Tibial nerve (tissue), 4 donors: ENCODE measurements at regions not wholly inside any gene's neighbourhood (a gene's known extent, or its start where the extent isn't known, plus 50 kb on each side); places are given as distances from the start of the nearest gene placed in this dataset.
"Not testable (repeated sequence)": the region's sequence is repeated elsewhere in the genome, so short reads cannot be mapped to it uniquely, and the experiment has no call there.

Experiments used
- DNase-seq, 2 donors: peaks; one replicate each; pipeline ENCODE4 v3.0.0-alpha.2; 2019; ENCODE audit warnings: low spot score in 2 of 2
- H3K27ac ChIP-seq, 4 donors: fragments of 200-600 bp; sonication (generic) in 3 of 4; one replicate each; pipeline ENCODE4 v1.5.1; 2017 to 2019; ENCODE audit warnings: mild to moderate bottlenecking in 1 of 4
- H3K27me3 ChIP-seq, 2 donors: fragments of 200-600 bp; sonication (generic) in 1 of 2; one replicate each; pipeline versions ENCODE4 v1.5.1 to v1.6.0; 2017 to 2019
- H3K36me3 ChIP-seq, 3 donors: fragments of 200-600 bp; sonication (generic); one replicate each; pipeline ENCODE4 v1.5.1; 2018 to 2019
- H3K4me1 ChIP-seq, 4 donors: fragments of 200-600 bp; sonication (generic) in 3 of 4; one replicate each; pipeline ENCODE4 v1.5.1; 2017 to 2019
- H3K4me3 ChIP-seq, 4 donors: fragments of 200-600 bp; sonication (generic) in 3 of 4; one replicate each; pipeline ENCODE4 v1.5.1; 2017 to 2019; ENCODE audit warnings: mild to moderate bottlenecking in 1 of 4, moderate library complexity in 1 of 4
- H3K9me3 ChIP-seq, 4 donors: fragments of 200-600 bp; sonication (generic) in 3 of 4; one replicate each; pipeline ENCODE4 v1.5.1; 2017 to 2019
- CTCF ChIP-seq, 5 experiments: fragments of 200-600 bp in 3 of 5; fragments of 450-650 bp in 2 of 5; sonication (generic) in 3 of 5; IDR thresholded peaks; one replicate each; pipeline ENCODE4 v1.5.1; 2016 to 2019; ENCODE audit warnings: antibody characterized with exemption in 5 of 5, mild to moderate bottlenecking in 3 of 5, moderate library complexity in 2 of 5
- EP300 ChIP-seq, 2 donors: sonication (generic); formaldehyde crosslinking; IDR thresholded peaks; one replicate each; pipeline ENCODE4 v1.6.1; 2017; ENCODE audit warnings: antibody characterized with exemption in 2 of 2, mild to moderate bottlenecking in 1 of 2
- POLR2A ChIP-seq, 2 donors: fragments of 450-650 bp; IDR thresholded peaks; one replicate each; pipeline ENCODE4 v1.6.1; 2017; ENCODE audit warnings: antibody characterized with exemption in 2 of 2, mild to moderate bottlenecking in 2 of 2, moderate library complexity in 2 of 2
- WGBS, 2 donors: methylation state at CpG; one replicate each; pipeline ENCODE4 v1.1.5; 2018; 5-methylcytosine and 5-hydroxymethylcytosine counted together

- Histone ChIP-seq H3K27me3 (no peaks in the 10 kb centered on the region), H3K36me3 (no peaks in the 10 kb centered on the region), H3K27ac (no peak overlapping the region), H3K4me1 (peaks cover 0 to 5% (median 0%) of the 10 kb centered on the region in 4 donors), H3K9me3 (peaks cover 0 to 17% (median 0%) of the 10 kb centered on the region in 4 donors), H3K4me3 (no peak overlapping the region)
- DNase-seq: no peak
- 19% methylated on average over 12 of the region's 12 CpGs; no CpG with 5 or more reads in 1 of the 2 donors for WGBS, 2 donors
- no peak for TF ChIP-seq EP300 (IDR thresholded peaks at IDR 0.05)
- no peak for TF ChIP-seq CTCF (IDR thresholded peaks at IDR 0.05)
- no peak for TF ChIP-seq POLR2A (IDR thresholded peaks at IDR 0.05)
These were observed 114.0 kb downstream of the LHX2 start for GRCh38 chr9:124125651-124125977.

- Histone ChIP-seq H3K4me1 (peaks cover 0 to 13% (median 0%) of the 10 kb centered on the region in 4 donors), H3K27ac (peak overlapping the region in 1 of 4 donors; percentile 21), H3K4me3 (no peak overlapping the region), H3K27me3 (no peaks in the 10 kb centered on the region), H3K36me3 (no peaks in the 10 kb centered on the region), H3K9me3 (peaks cover 0 to 11% (median 0%) of the 10 kb centered on the region in 4 donors)
- TF ChIP-seq POLR2A (IDR thresholded peaks at IDR 0.05): no peak
- no peak for TF ChIP-seq EP300 (IDR thresholded peaks at IDR 0.05)
- peak; percentile 92 to 100 (median 97) for TF ChIP-seq CTCF (IDR thresholded peaks at IDR 0.05)
- DNase-seq: peak; percentile 53 to 70
- WGBS, 2 donors: 29 to 32% methylated on average over 19 of the region's 19 CpGs
These were observed 115.4 kb downstream of the LHX2 start for GRCh38 chr9:124126648-124127646.

- DNase-seq: no peak
- peak overlapping the region in 1 of 4 donors; percentile 16 for H3K27ac ChIP-seq
- no peak for TF ChIP-seq POLR2A (IDR thresholded peaks at IDR 0.05)
- TF ChIP-seq CTCF (IDR thresholded peaks at IDR 0.05): no peak
- no peak for TF ChIP-seq EP300 (IDR thresholded peaks at IDR 0.05)
- H3K9me3 ChIP-seq: no peaks in the 10 kb centered on the region
- no peaks in the 10 kb centered on the region for H3K36me3 ChIP-seq
- H3K4me3 ChIP-seq: no peak overlapping the region
- 49 to 56% methylated on average over 12 of the region's 12 CpGs for WGBS, 2 donors
- H3K27me3 ChIP-seq: no peaks in the 10 kb centered on the region
- peaks cover 0 to 21% (median 0%) of the 10 kb centered on the region in 4 donors for H3K4me1 ChIP-seq
These were observed 117.1 kb downstream of the LHX2 start for GRCh38 chr9:124128568-124129166.

- DNase-seq: no peak
- no peaks in the 10 kb centered on the region for H3K9me3 ChIP-seq
- H3K36me3 ChIP-seq: no peaks in the 10 kb centered on the region
- WGBS, 2 donors: 57 to 72% methylated on average over 16 to 18 of the region's 18 CpGs
- H3K27ac ChIP-seq: peak overlapping the region in 1 of 4 donors; percentile 50
- no peaks in the 10 kb centered on the region for H3K27me3 ChIP-seq
- H3K4me3 ChIP-seq: no peak overlapping the region
- H3K4me1 ChIP-seq: peaks cover 0 to 23% (median 0%) of the 10 kb centered on the region in 4 donors
- TF ChIP-seq EP300 (IDR thresholded peaks at IDR 0.05) (no peak), POLR2A (IDR thresholded peaks at IDR 0.05) (no peak), CTCF (IDR thresholded peaks at IDR 0.05) (no peak)
These were observed 118.9 kb downstream of the LHX2 start for GRCh38 chr9:124130277-124131075.

- Histone ChIP-seq H3K27ac (peak overlapping the region in 2 of 4 donors; percentile 32 to 50), H3K4me1 (peaks cover 0 to 23% (median 0%) of the 10 kb centered on the region in 4 donors)
- H3K36me3 ChIP-seq, H3K27me3 ChIP-seq, H3K4me3 ChIP-seq, DNase-seq, H3K9me3 ChIP-seq: not testable (repeated sequence)
- WGBS, 2 donors: 49 to 62% methylated on average over 7 of the region's 7 CpGs
These were observed 120.0 kb downstream of the LHX2 start for GRCh38 chr9:124131518-124131917.
